ENCODE measurements at regions not wholly inside any gene's neighbourhood (a gene's known extent, or its start where the extent isn't known, plus 50 kb on each side); places are given as distances from the start of the nearest gene placed in this dataset.

DNA sequence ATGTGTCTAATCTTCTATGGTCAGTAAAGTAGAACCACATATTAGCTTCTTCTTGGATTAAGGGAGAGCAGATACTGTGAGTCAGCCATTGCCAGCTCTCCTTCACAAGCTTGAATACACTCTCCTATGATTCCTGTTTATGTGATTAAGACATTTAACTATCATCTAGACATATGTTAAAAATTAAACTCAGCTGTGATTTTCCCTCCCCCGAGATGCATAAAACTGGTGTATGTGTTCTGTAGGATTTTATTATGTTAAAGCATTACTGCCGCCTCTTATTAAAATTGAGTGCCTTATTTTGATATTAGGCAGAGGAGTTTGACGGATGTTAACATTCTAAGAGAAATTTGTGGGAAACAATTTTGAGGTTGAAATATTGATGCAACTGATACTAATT, 114.6 kb downstream of the ACTBL2 start:
- no peak for TF ChIP-seq CTCF (IDR thresholded peaks at IDR 0.05; ENCODE audit: extremely low read depth, low read depth, low read length)
- DNase-seq (ENCODE audit: insufficient read length, low spot score, missing footprints): no peak
- H3K36me3 ChIP-seq (ENCODE audit: insufficient read depth, low read length): no peaks in the 10 kb centered on the region
- H4K20me1 ChIP-seq (ENCODE audit: insufficient read depth, low read length): no peaks in the 10 kb centered on the region
- no peaks in the 10 kb centered on the region for H3K79me2 ChIP-seq (ENCODE audit: insufficient read depth, low read length)
- H2AFZ ChIP-seq (ENCODE audit: low read length): no peak overlapping the region
- H3K4me3 ChIP-seq (ENCODE audit: insufficient read depth, low read length): no peak overlapping the region
- H3K4me1 ChIP-seq (ENCODE audit: insufficient read depth, low read length): peaks cover 3% of the 10 kb centered on the region
- no peaks in the 10 kb centered on the region for H3K27me3 ChIP-seq (ENCODE audit: insufficient read depth, low read length)
- H3K4me2 ChIP-seq (ENCODE audit: insufficient read depth, low read length): no peak overlapping the region
- H3K27ac ChIP-seq (ENCODE audit: low read depth, low read length): no peak overlapping the region
- H3K9me3 ChIP-seq (ENCODE audit: low read depth, low read length): no peaks in the 10 kb centered on the region

DNA sequence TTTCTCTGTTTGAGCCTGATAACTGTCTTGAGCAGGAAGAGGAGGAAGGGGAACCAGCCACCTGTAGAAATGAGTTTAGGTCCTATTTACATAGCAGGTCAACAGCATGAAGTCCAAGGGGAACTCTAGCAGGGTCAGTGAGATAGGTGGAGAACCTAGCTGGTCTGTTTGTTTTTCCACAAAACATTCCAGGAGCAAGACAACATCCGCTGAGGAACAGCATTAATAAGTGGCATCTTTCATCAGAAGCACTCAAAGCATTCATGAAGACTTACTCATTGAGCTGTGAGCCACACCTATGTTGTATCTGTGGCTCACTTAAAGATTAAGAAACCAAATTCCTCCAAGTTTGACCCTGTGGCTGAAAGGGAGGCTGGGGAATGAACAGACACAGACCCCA, 115.9 kb downstream of the ACTBL2 start:
- no peaks in the 10 kb centered on the region for H3K79me2 ChIP-seq (ENCODE audit: insufficient read depth, low read length)
- H3K4me1 ChIP-seq (ENCODE audit: insufficient read depth, low read length): peaks cover 3% of the 10 kb centered on the region
- H4K20me1 ChIP-seq (ENCODE audit: insufficient read depth, low read length): no peaks in the 10 kb centered on the region
- no peak overlapping the region for H2AFZ ChIP-seq (ENCODE audit: low read length)
- no peak overlapping the region for H3K27ac ChIP-seq (ENCODE audit: low read depth, low read length)
- H3K4me3 ChIP-seq (ENCODE audit: insufficient read depth, low read length): no peak overlapping the region
- H3K36me3 ChIP-seq (ENCODE audit: insufficient read depth, low read length): no peaks in the 10 kb centered on the region
- no peaks in the 10 kb centered on the region for H3K9me3 ChIP-seq (ENCODE audit: low read depth, low read length)
- TF ChIP-seq CTCF (IDR thresholded peaks at IDR 0.05; ENCODE audit: extremely low read depth, low read depth, low read length): no peak
- H3K4me2 ChIP-seq (ENCODE audit: insufficient read depth, low read length): no peak overlapping the region
- DNase-seq (ENCODE audit: insufficient read length, low spot score, missing footprints): no peak
- no peaks in the 10 kb centered on the region for H3K27me3 ChIP-seq (ENCODE audit: insufficient read depth, low read length)

- no peak overlapping the region for H3K27ac ChIP-seq (ENCODE audit: low read depth, low read length)
- no peak for DNase-seq (ENCODE audit: insufficient read length, low spot score, missing footprints)
- H4K20me1 ChIP-seq (ENCODE audit: insufficient read depth, low read length): no peaks in the 10 kb centered on the region
- no peaks in the 10 kb centered on the region for H3K36me3 ChIP-seq (ENCODE audit: insufficient read depth, low read length)
- no peak overlapping the region for H2AFZ ChIP-seq (ENCODE audit: low read length)
- H3K4me3 ChIP-seq (ENCODE audit: insufficient read depth, low read length): no peak overlapping the region
- no peak overlapping the region for H3K4me2 ChIP-seq (ENCODE audit: insufficient read depth, low read length)
- H3K79me2 ChIP-seq (ENCODE audit: insufficient read depth, low read length): no peaks in the 10 kb centered on the region
- TF ChIP-seq CTCF (IDR thresholded peaks at IDR 0.05; ENCODE audit: extremely low read depth, low read depth, low read length): no peak
- H3K4me1 ChIP-seq (ENCODE audit: insufficient read depth, low read length): peaks cover 3% of the 10 kb centered on the region
- no peaks in the 10 kb centered on the region for H3K27me3 ChIP-seq (ENCODE audit: insufficient read depth, low read length)
- H3K9me3 ChIP-seq (ENCODE audit: low read depth, low read length): no peaks in the 10 kb centered on the region
Measured at GRCh38 chr5:57362951-57363350, 119.7 kb downstream of the ACTBL2 start.

- no peaks in the 10 kb centered on the region for H3K27me3 ChIP-seq (ENCODE audit: insufficient read depth, low read length)
- peaks cover 3% of the 10 kb centered on the region for H3K4me1 ChIP-seq (ENCODE audit: insufficient read depth, low read length)
- H3K36me3 ChIP-seq (ENCODE audit: insufficient read depth, low read length): no peaks in the 10 kb centered on the region
- no peaks in the 10 kb centered on the region for H3K79me2 ChIP-seq (ENCODE audit: insufficient read depth, low read length)
- no peaks in the 10 kb centered on the region for H4K20me1 ChIP-seq (ENCODE audit: insufficient read depth, low read length)
- H3K4me3 ChIP-seq (ENCODE audit: insufficient read depth, low read length): no peak overlapping the region
- H3K27ac ChIP-seq (ENCODE audit: low read depth, low read length): no peak overlapping the region
- DNase-seq (ENCODE audit: insufficient read length, low spot score, missing footprints): no peak
- TF ChIP-seq CTCF (IDR thresholded peaks at IDR 0.05; ENCODE audit: extremely low read depth, low read depth, low read length): no peak
- H3K9me3 ChIP-seq (ENCODE audit: low read depth, low read length): no peaks in the 10 kb centered on the region
- H3K4me2 ChIP-seq (ENCODE audit: insufficient read depth, low read length): no peak overlapping the region
- H2AFZ ChIP-seq (ENCODE audit: low read length): no peak overlapping the region
Measured at GRCh38 chr5:57360871-57361270, 121.7 kb downstream of the ACTBL2 start.

All from osteoblast (primary cell).